ENCODE measurements at regions not wholly inside any gene's neighbourhood (a gene's known extent, or its start where the extent isn't known, plus 50 kb on each side); places are given as distances from the start of the nearest gene placed in this dataset.

GRCh38 chr6:155548576-155548975 is 92.9 kb upstream of the NOX3 start:
- TF ChIP-seq TOX (CRISPR knock-in tag; IDR thresholded peaks at IDR 0.05; ENCODE audit: borderline replicate concordance) (no peak), CSRNP3 (CRISPR knock-in tag; IDR thresholded peaks at IDR 0.05) (no peak), PATZ1 (CRISPR knock-in tag; IDR thresholded peaks at IDR 0.05; ENCODE audit: borderline replicate concordance) (no peak), ESRRG (CRISPR knock-in tag; IDR thresholded peaks at IDR 0.05) (no peak), ZC3H10 (CRISPR knock-in tag; IDR thresholded peaks at IDR 0.05) (no peak), ISL1 (CRISPR knock-in tag; IDR thresholded peaks at IDR 0.05) (no peak), TSHZ2 (CRISPR knock-in tag; IDR thresholded peaks at IDR 0.05) (no peak), CREB5 (CRISPR knock-in tag; IDR thresholded peaks at IDR 0.05; ENCODE audit: low read depth) (no peak), SNAI2 (CRISPR knock-in tag; IDR thresholded peaks at IDR 0.05) (no peak), ZFP3 (CRISPR knock-in tag; IDR thresholded peaks at IDR 0.05) (no peak), ZNF70 (CRISPR knock-in tag; IDR thresholded peaks at IDR 0.05) (no peak), TCF4 (CRISPR knock-in tag; IDR thresholded peaks at IDR 0.05; ENCODE audit: borderline replicate concordance) (no peak), GLIS3 (CRISPR knock-in tag; IDR thresholded peaks at IDR 0.05) (no peak)
- ATAC-seq = no peak

- no peak; the same call in 2 of the 3 replicates for ATAC-seq
- no peak for TF ChIP-seq ZFP30 (CRISPR knock-in tag; IDR thresholded peaks at IDR 0.05)
- no peak for TF ChIP-seq ZC3H10 (CRISPR knock-in tag; IDR thresholded peaks at IDR 0.05)
- no peak for TF ChIP-seq ESRRG (CRISPR knock-in tag; IDR thresholded peaks at IDR 0.05)
- TF ChIP-seq SNAI2 (CRISPR knock-in tag; IDR thresholded peaks at IDR 0.05) = no peak
- no peak for TF ChIP-seq TSHZ2 (CRISPR knock-in tag; IDR thresholded peaks at IDR 0.05)
- no peak for TF ChIP-seq OSR1 (CRISPR knock-in tag; IDR thresholded peaks at IDR 0.05)
- TF ChIP-seq BACH2 (CRISPR knock-in tag; IDR thresholded peaks at IDR 0.05; ENCODE audit: borderline replicate concordance) = no peak
- TF ChIP-seq POU6F1 (CRISPR knock-in tag; IDR thresholded peaks at IDR 0.05; ENCODE audit: borderline replicate concordance, low read depth) = no peak
- TF ChIP-seq ZNF8 (CRISPR knock-in tag; IDR thresholded peaks at IDR 0.05) = no peak
- TF ChIP-seq TOX (CRISPR knock-in tag; IDR thresholded peaks at IDR 0.05; ENCODE audit: borderline replicate concordance) = no peak
- TF ChIP-seq RARB (CRISPR knock-in tag; IDR thresholded peaks at IDR 0.05) = no peak
- no peak for TF ChIP-seq CSRNP3 (CRISPR knock-in tag; IDR thresholded peaks at IDR 0.05)
- no peak for TF ChIP-seq TCF4 (CRISPR knock-in tag; IDR thresholded peaks at IDR 0.05; ENCODE audit: borderline replicate concordance)
- no peak for TF ChIP-seq ZNF70 (CRISPR knock-in tag; IDR thresholded peaks at IDR 0.05)
- no peak for TF ChIP-seq ZNF565 (CRISPR knock-in tag; conservative IDR thresholded peaks at IDR 0.05; ENCODE audit: low read depth)
- no peak for TF ChIP-seq PATZ1 (CRISPR knock-in tag; IDR thresholded peaks at IDR 0.05; ENCODE audit: borderline replicate concordance)
- TF ChIP-seq ARNTL (CRISPR knock-in tag; IDR thresholded peaks at IDR 0.05; ENCODE audit: borderline replicate concordance, low read depth) = no peak
Measured at GRCh38 chr6:155544677-155545076, 89.0 kb upstream of the NOX3 start.
